Motor neuron (in vitro differentiated cells): ENCODE measurements at regions not wholly inside any gene's neighbourhood (a gene's known extent, or its start where the extent isn't known, plus 50 kb on each side); places are given as distances from the start of the nearest gene placed in this dataset.
"Not testable (repeated sequence)": the region's sequence is repeated elsewhere in the genome, so short reads cannot be mapped to it uniquely, and the experiment has no call there.

Experiments used
- ATAC-seq, 8 experiments: fragments of 200-7000 bp; cut with Tn5 transposase; replicated peaks in 6 of 8; 2 replicates each; pipeline ENCODE4 v1.8.0; 2021; ENCODE audit warnings: mild to moderate bottlenecking in 8 of 8, moderate library complexity in 8 of 8
- H3K27ac ChIP-seq, 2 donors: fragments of 250-450 bp; sonication (Bioruptor Pico); 2 replicates each; pipeline ENCODE4 v1.9.0; 2021; ENCODE audit warnings: antibody characterized with exemption in 2 of 2, mild to moderate bottlenecking in 2 of 2, moderate library complexity in 1 of 2
- H3K4me1 ChIP-seq, 2 donors: fragments of 250-450 bp; sonication (Bioruptor Pico); replicated peaks in 1 of 2; 2 replicates each; pipeline ENCODE4 v1.6.1; 2021; ENCODE audit warnings: antibody characterized with exemption in 2 of 2, mild to moderate bottlenecking in 2 of 2, moderate library complexity in 1 of 2
- H3K4me3 ChIP-seq, 5 donors: fragments of 250-450 bp; sonication (Bioruptor Pico); 2 replicates each; pipeline ENCODE4 v1.9.0; 2021; ENCODE audit warnings: antibody characterized with exemption in 5 of 5, mild to moderate bottlenecking in 5 of 5, moderate library complexity in 4 of 5
- WGBS, 10 experiments: fragments of 450-650 bp; shearing (Covaris generic); methylation state at CpG; one replicate each; pipeline ENCODE4 v1.0.0; 2022; 5-methylcytosine and 5-hydroxymethylcytosine counted together
- in situ Hi-C, 9 experiments: fragments of 400-800 bp; cut with MboI; loops; one replicate each; pipeline ENCODE4 v1.15.0; 2021; ENCODE audit warnings: low sequenced_read_pairs in 9 of 9, low pct_unique_long_range_greater_than_20kb in 2 of 9; ENCODE audit not compliant: unreplicated experiment in 9 of 9

- H3K4me3 ChIP-seq: no peak overlapping the region
- in situ Hi-C loops: no loop called here
- WGBS, 10 experiments: 0 to 25% (median 18%) methylated on average over 1 of the region's 1 CpG; no CpG with 5 or more reads in 3 of the 10 experiments
- ATAC-seq: no peak
- no peaks in the 10 kb centered on the region for H3K4me1 ChIP-seq
- no peak overlapping the region for H3K27ac ChIP-seq
Observed at GRCh38 chr13:69050696-69051095, 1056.9 kb upstream of the ATXN8OS start.

DNA sequence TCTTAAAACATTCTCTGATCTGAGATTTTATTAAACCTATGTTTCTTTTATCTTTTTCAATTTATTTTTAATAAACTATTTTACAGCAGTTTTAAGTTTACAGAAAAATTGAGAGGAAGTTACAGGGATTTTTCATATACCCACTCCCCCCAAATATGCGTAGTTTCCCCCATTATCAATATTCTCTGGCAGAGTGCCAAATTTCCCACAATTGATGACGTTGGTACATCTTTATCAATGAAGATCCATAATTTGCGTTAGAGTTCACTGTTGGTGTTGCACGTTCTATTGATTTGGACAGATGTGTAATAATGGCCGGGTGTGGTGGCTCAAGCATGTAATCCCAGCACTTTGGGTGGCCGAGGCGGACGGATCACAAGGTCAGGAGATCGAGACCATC, 1063.0 kb upstream of the ATXN8OS start:
- in situ Hi-C loops: no loop called here
- no peaks in the 10 kb centered on the region for H3K4me1 ChIP-seq
- ATAC-seq: no peak
- 11 to 100% (median 83%) methylated on average over 1 to 8 of the region's 9 CpGs; no CpG with 5 or more reads in 1 of the 10 experiments for WGBS, 10 experiments
- H3K4me3 ChIP-seq: no peak overlapping the region
- no peak overlapping the region for H3K27ac ChIP-seq

- no peak for ATAC-seq
- Histone ChIP-seq H3K4me3 (no peak overlapping the region), H3K27ac (no peak overlapping the region), H3K4me1 (no peaks in the 10 kb centered on the region)
- 7 to 100% (median 93%) methylated on average over 1 to 2 of the region's 2 CpGs; no CpG with 5 or more reads in 1 of the 10 experiments for WGBS, 10 experiments
- in situ Hi-C loops: no loop called here
Observed at GRCh38 chr13:69040898-69041297, 1066.7 kb upstream of the ATXN8OS start.

DNA sequence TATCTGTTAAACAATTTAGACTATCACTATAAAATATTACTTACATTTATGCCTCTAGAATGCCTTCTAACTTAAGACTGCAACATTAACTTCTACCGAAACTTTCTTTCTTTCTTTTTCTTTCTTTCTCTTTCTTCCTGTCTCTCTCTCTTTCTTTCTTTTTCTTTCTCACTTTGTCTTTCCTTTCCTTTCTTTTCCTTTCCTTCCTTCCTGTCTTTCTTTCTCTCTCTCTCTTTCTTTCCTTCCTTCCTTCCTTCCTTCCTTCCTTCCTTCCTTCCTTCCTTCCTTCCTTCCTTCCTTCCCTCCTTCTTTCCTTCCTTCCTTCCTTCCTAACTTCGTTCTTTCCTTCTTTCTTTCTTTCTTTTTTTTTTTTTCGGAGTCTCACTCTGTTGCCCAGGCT, 1071.9 kb upstream of the ATXN8OS start:
- no peak for ATAC-seq
- 20 to 92% (median 70%) methylated on average over 1 to 3 of the region's 3 CpGs; no CpG with 5 or more reads in 4 of the 10 experiments for WGBS, 10 experiments
- in situ Hi-C loops: no loop called here
- no peak overlapping the region for H3K27ac ChIP-seq
- no peaks in the 10 kb centered on the region for H3K4me1 ChIP-seq
- no peak overlapping the region for H3K4me3 ChIP-seq

GRCh38 chr13:69028936-69029335, 1078.7 kb upstream of the ATXN8OS start:
- no peak for ATAC-seq
- Histone ChIP-seq H3K4me3 (no peak overlapping the region), H3K4me1 (peaks cover 0 to 3% of the 10 kb centered on the region in 2 donors), H3K27ac (no peak overlapping the region)
- in situ Hi-C loops: no loop called here

- in situ Hi-C loops: no loop called here
Observed at GRCh38 chr13:69020120-69020519, 1087.5 kb upstream of the ATXN8OS start.

DNA sequence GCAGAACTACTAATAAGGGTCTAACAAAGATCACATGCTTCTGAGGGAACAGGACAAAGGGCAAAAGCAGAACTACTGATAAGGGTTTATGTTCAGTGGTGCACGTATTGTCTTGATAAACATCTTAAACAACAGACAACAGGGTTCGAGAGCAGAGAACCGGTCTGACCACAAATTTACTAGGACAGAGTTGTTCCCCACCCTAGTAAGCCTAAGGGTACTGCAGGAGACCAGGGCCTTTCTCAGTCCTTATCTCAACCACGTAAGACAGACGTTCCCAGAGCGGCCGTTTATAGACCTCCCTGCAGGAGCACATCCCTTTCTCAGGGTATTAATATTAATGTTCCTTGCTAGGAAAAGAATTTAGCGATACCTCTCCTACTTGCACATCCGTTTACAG, 1089.5 kb upstream of the ATXN8OS start:
- H3K27ac ChIP-seq, in situ Hi-C loops, ATAC-seq, H3K4me1 ChIP-seq, H3K4me3 ChIP-seq: not testable (repeated sequence)
- 0 to 90% (median 67%) methylated on average over 1 to 8 of the region's 9 CpGs; no CpG with 5 or more reads in 3 of the 10 experiments for WGBS, 10 experiments

More at GRCh38 chr13:69020120-69020519, 1087.5 kb upstream of the ATXN8OS start:
- Histone ChIP-seq H3K27ac (no peak overlapping the region), H3K4me3 (no peak overlapping the region), H3K4me1 (peaks cover 0 to 8% of the 10 kb centered on the region in 2 donors)
- ATAC-seq: no peak

- no peak for ATAC-seq
- 23 to 90% (median 73%) methylated on average over 1 to 3 of the region's 3 CpGs; no CpG with 5 or more reads in 1 of the 10 experiments for WGBS, 10 experiments
- in situ Hi-C loops: no loop called here
- Histone ChIP-seq H3K4me1 (no peaks in the 10 kb centered on the region), H3K27ac (no peak overlapping the region), H3K4me3 (no peak overlapping the region)
Observed at GRCh38 chr13:69010789-69011188, 1096.8 kb upstream of the ATXN8OS start.

- H3K4me3 ChIP-seq: no peak overlapping the region
- ATAC-seq: no peak
- in situ Hi-C loops: no loop called here
- no peaks in the 10 kb centered on the region for H3K4me1 ChIP-seq
- WGBS, 10 experiments: 8 to 100% (median 95%) methylated on average over 2 to 5 of the region's 5 CpGs
- no peak overlapping the region for H3K27ac ChIP-seq
Observed at GRCh38 chr13:69008499-69008898, 1099.1 kb upstream of the ATXN8OS start.

DNA sequence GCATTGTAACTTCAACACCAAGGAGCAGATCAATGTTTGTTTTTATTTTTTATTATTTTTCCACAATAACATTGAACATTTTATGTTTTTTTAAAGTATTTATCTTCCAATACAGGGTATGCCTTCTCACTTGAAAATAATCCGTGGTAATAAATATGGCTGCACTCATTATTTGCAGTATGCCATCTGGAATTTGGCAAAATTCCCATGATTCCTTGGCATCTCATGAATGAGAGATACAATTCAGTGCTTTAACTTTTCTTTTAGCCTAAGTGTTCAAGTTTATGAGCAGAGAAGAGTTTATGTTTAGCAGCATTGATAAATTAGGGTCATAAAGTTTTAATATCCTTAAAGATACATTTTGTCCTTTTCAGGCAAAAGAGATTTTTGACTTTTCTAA, 1109.6 kb upstream of the ATXN8OS start:
- in situ Hi-C loops: no loop called here
- Histone ChIP-seq H3K4me1 (peaks cover 0 to 15% of the 10 kb centered on the region in 2 donors), H3K27ac (no peak overlapping the region), H3K4me3 (no peak overlapping the region)
- no peak for ATAC-seq
- WGBS, 10 experiments: 0 to 100% (median 89%) methylated on average over 1 of the region's 1 CpG; no CpG with 5 or more reads in 2 of the 10 experiments

GRCh38 chr13:68996668-68997025, 1111.0 kb upstream of the ATXN8OS start:
- no peak overlapping the region for H3K4me3 ChIP-seq
- ATAC-seq: peak in 5 of 8 experiments; percentile 28 to 62 (median 44)
- peaks cover 0 to 15% of the 10 kb centered on the region in 2 donors for H3K4me1 ChIP-seq
- in situ Hi-C loops: no loop called here
- no peak overlapping the region for H3K27ac ChIP-seq

- in situ Hi-C loops: no loop called here
- Histone ChIP-seq H3K27ac (no peak overlapping the region), H3K4me1 (peaks cover 0 to 15% of the 10 kb centered on the region in 2 donors), H3K4me3 (no peak overlapping the region)
- ATAC-seq: peak in 2 of 8 experiments; percentile 30 to 46
- 0 to 100% (median 51%) methylated on average over 1 to 3 of the region's 3 CpGs for WGBS, 10 experiments
Observed at GRCh38 chr13:68995972-68996667, 1111.5 kb upstream of the ATXN8OS start.

DNA sequence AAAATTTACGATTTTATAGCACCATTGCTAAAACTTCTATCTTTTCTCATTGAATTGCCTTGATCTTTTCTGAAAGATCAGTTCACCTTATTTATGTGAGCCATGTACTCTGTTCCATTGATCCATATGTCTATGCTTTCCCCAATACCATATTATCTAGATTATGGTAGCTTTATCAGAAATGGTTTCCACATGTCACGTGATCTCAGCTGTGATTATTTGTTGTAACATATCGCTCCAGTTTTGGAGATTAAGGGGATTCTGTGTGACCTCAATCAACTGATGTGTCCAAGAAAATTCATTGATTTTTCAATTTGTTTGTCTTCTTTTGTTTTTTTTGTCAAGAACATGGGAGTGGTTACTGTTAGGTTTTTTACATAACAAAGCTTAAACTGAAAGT, 1114.5 kb upstream of the ATXN8OS start:
- Histone ChIP-seq H3K27ac (no peak overlapping the region), H3K4me1 (peaks cover 0 to 15% of the 10 kb centered on the region in 2 donors), H3K4me3 (no peak overlapping the region)
- in situ Hi-C loops: no loop called here
- WGBS, 10 experiments: 0 to 100% (median 85%) methylated on average over 1 to 3 of the region's 3 CpGs; no CpG with 5 or more reads in 1 of the 10 experiments
- ATAC-seq: no peak

DNA sequence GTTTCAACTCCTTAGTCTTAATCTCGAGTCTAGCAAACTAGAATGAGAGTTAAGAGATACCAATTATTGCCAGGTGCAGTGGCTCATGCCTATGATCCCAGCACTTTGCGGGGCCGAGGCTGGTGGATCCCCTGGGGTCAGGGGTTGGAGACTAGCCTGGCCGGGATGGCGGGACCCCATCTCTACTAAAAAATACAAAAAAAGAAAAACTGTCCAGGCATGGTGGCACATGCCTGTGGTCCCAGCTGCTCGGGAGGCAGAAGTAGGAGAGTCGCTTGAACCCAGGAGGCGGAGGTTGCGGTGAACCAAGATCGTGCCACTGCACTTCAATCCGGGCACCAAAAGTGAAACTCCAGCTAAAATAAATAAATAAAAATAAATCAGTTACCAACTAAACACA, 1119.5 kb upstream of the ATXN8OS start:
- no peak for ATAC-seq
- in situ Hi-C loops: no loop called here
- 0 to 100% (median 68%) methylated on average over 1 to 11 of the region's 11 CpGs; no CpG with 5 or more reads in 1 of the 10 experiments for WGBS, 10 experiments
- Histone ChIP-seq H3K4me3 (no peak overlapping the region), H3K27ac (no peak overlapping the region), H3K4me1 (no peaks in the 10 kb centered on the region)
